HCT116 (cell line): ENCODE measurements at regions not wholly inside any gene's neighbourhood (a gene's known extent, or its start where the extent isn't known, plus 50 kb on each side); places are given as distances from the start of the nearest gene placed in this dataset.

ENCODE experiments used
- CTCF ChIP-seq, 3 experiments: fragments of 200-600 bp in 1 of 3; sonication (generic) in 1 of 3; IDR thresholded peaks in 2 of 3; conservative IDR thresholded peaks in 1 of 3; 2 replicates each; pipeline ENCODE4 v1.5.1; 2012 to 2017; ENCODE audit warnings: low read depth in 2 of 3, low read length in 2 of 3, antibody characterized with exemption in 1 of 3, borderline replicate concordance in 1 of 3, control low read depth in 1 of 3, mild to moderate bottlenecking in 1 of 3, mixed read lengths in 1 of 3, mixed run types in 1 of 3, moderate library complexity in 1 of 3; ENCODE audit not compliant: insufficient read depth in 1 of 3
- EZH2phosphoT487 ChIP-seq: fragments of 200-600 bp; IDR thresholded peaks from 2 replicates; pipeline ENCODE4 v1.6.1; 2018; ENCODE audit warnings: antibody characterized with exemption, borderline replicate concordance
- MAX ChIP-seq: IDR thresholded peaks from 2 replicates; pipeline ENCODE4 v1.6.1; 2012
- POLR2A ChIP-seq: IDR thresholded peaks from 2 replicates; pipeline ENCODE4 v1.7.0; 2011; ENCODE audit warnings: borderline replicate concordance; ENCODE audit not compliant: insufficient read depth, insufficient read length; ENCODE audit errors: extremely low read depth
- POLR2AphosphoS5 ChIP-seq: IDR thresholded peaks from 2 replicates; pipeline ENCODE4 v1.6.1; 2011; ENCODE audit warnings: mild to moderate bottlenecking, low read depth, low read length, moderate library complexity
- RAD21 ChIP-seq: IDR thresholded peaks from 2 replicates; pipeline ENCODE4 v1.6.1; 2012; ENCODE audit warnings: low read depth, mild to moderate bottlenecking
- REST ChIP-seq: IDR thresholded peaks from 2 replicates; pipeline ENCODE4 v1.6.1; 2012; ENCODE audit warnings: low read depth
- YY1 ChIP-seq: IDR thresholded peaks from 2 replicates; pipeline ENCODE4 v1.6.1; 2011; ENCODE audit warnings: low read length, low read depth, moderate library complexity, mild to moderate bottlenecking; ENCODE audit not compliant: insufficient replicate concordance; ENCODE audit errors: extremely low read depth
- ZBTB33 ChIP-seq: IDR thresholded peaks from 2 replicates; pipeline ENCODE4 v1.6.1; 2011; ENCODE audit warnings: mild to moderate bottlenecking, low read length, moderate library complexity; ENCODE audit not compliant: insufficient replicate concordance; ENCODE audit errors: extremely low read depth
- ZNF274 ChIP-seq: fragments of 200-500 bp; sonication (Bioruptor generic); IDR thresholded peaks from 2 replicates; pipeline ENCODE4 v1.6.1; 2014; ENCODE audit warnings: mild to moderate bottlenecking, low read depth, low read length, inconsistent platforms

- TF ChIP-seq CTCF (IDR thresholded peaks at IDR 0.05 in 2 of 3, conservative IDR thresholded peaks at IDR 0.05 in 1 of 3; ENCODE audit: borderline replicate concordance in 1 of 3, insufficient read depth in 1 of 3, low read depth in 2 of 3, low read length in 2 of 3), result no peak
- no peak for TF ChIP-seq POLR2A
- no peak for TF ChIP-seq POLR2AphosphoS5
- no peak for TF ChIP-seq REST
- TF ChIP-seq EZH2phosphoT487, result no peak
- TF ChIP-seq MAX, result no peak
- TF ChIP-seq YY1, result no peak
- TF ChIP-seq ZBTB33, result no peak
- no peak for TF ChIP-seq ZNF274
- TF ChIP-seq RAD21, result no peak
Observed at GRCh38 chr2:153604133-153604532, 125.6 kb upstream of the RPRM start.
